HepG2 (cell line): ENCODE measurements at regions not wholly inside any gene's neighbourhood (a gene's known extent, or its start where the extent isn't known, plus 50 kb on each side); places are given as distances from the start of the nearest gene placed in this dataset.

Experiments
- ATAC-seq: fragments of 200-7000 bp; cut with Tn5 transposase; 3 replicates; pipeline ENCODE4 v1.9.1; 2020; ENCODE audit warnings: mild to moderate bottlenecking, moderate library complexity
- BruUV-seq: library from RNA; stranded (reverse); fragments of 400-500 nt; replicated peaks from 2 replicates; lab custom pipeline; 2021; lab: Mats Ljungman, UMichigan
- CTCF ChIA-PET: fragments of 300-600 bp; formaldehyde crosslinking; extraction: SDS; loops from one replicate; lab custom pipeline; 2021; ENCODE audit warnings: low total read pairs, inconsistent platforms, low intra/inter-chr PET ratio; lab: Yijun Ruan, JAX
- POLR2A ChIA-PET: fragments of 350-600 bp; sonication (Branson Sonifier 250); formaldehyde crosslinking; loops from one replicate; lab custom pipeline; 2020; ENCODE audit warnings: antibody characterized with exemption, inconsistent platforms; lab: Yijun Ruan, JAX
- DNase-seq: peaks from one replicate; pipeline ENCODE4 v3.0.0-alpha.2; 2015; ENCODE audit warnings: low spot score
- FAIRE-seq: peaks from 3 replicates; lab custom pipeline; 2011; peaks lifted over from hg19 to GRCh38; lab: Jason Lieb, UNC
- H2AFZ ChIP-seq: one replicate; pipeline ENCODE4 v1.6.1; 2011; ENCODE audit warnings: low read length, inconsistent platforms
- H3K27ac ChIP-seq: fragments of 300-600 bp; 3 replicates; pipeline ENCODE4 v1.8.0; 2011; ENCODE audit warnings: mixed run types, mild to moderate bottlenecking, mixed read lengths, low read length, inconsistent platforms; ENCODE audit not compliant: insufficient read depth; ENCODE audit errors: extremely low read length
- H3K27me3 ChIP-seq, 2 experiments: fragments of 200-600 bp in 1 of 2; 2 replicates in 1 of 2; 3 replicates in 1 of 2; pipeline versions ENCODE4 v1.6.0 to v1.8.0; 2011; ENCODE audit warnings: low read length in 2 of 2, mild to moderate bottlenecking in 2 of 2, moderate library complexity in 2 of 2, inconsistent platforms in 1 of 2; ENCODE audit not compliant: insufficient read depth in 2 of 2, control insufficient read depth in 1 of 2
- H3K36me3 ChIP-seq, 2 experiments: fragments of 200-600 bp in 1 of 2; replicated peaks in 1 of 2; 2 replicates in 1 of 2; 3 replicates in 1 of 2; pipeline versions ENCODE4 v1.5.1 to v1.8.0; 2011; ENCODE audit warnings: low read length in 2 of 2, inconsistent platforms in 1 of 2; ENCODE audit not compliant: insufficient read depth in 2 of 2, control insufficient read depth in 1 of 2
- H3K4me1 ChIP-seq: 2 replicates; pipeline ENCODE4 v1.5.1; 2012; ENCODE audit warnings: low read length, inconsistent platforms; ENCODE audit not compliant: insufficient read depth
- H3K4me2 ChIP-seq: 2 replicates; pipeline ENCODE4 v1.6.0; 2011; ENCODE audit warnings: low read depth, low read length, inconsistent platforms
- H3K4me3 ChIP-seq, 3 experiments: fragments of 200-600 bp in 1 of 3; sonication (generic), shearing (Covaris generic) in 1 of 3; replicated peaks in 1 of 3; 2 replicates each; pipeline ENCODE4 v1.5.1; 2011 to 2016; ENCODE audit warnings: low read length in 3 of 3, inconsistent platforms in 2 of 3, low read depth in 2 of 3, mild to moderate bottlenecking in 2 of 3, control low read depth in 1 of 3, mixed read lengths in 1 of 3; ENCODE audit not compliant: insufficient read depth in 1 of 3
- H3K79me2 ChIP-seq: one replicate; pipeline ENCODE4 v1.6.1; 2011; ENCODE audit warnings: low read length, inconsistent platforms; ENCODE audit not compliant: insufficient read depth
- H3K9ac ChIP-seq: 2 replicates; pipeline ENCODE4 v1.6.0; 2011; ENCODE audit warnings: mild to moderate bottlenecking, low read depth, low read length, inconsistent platforms; ENCODE audit not compliant: insufficient read depth
- H3K9me3 ChIP-seq: 2 replicates; pipeline ENCODE4 v1.5.1; 2012; ENCODE audit warnings: mild to moderate bottlenecking, low read length
- H4K20me1 ChIP-seq: 2 replicates; pipeline ENCODE4 v1.6.0; 2011; ENCODE audit warnings: inconsistent platforms, mild to moderate bottlenecking, low read length, moderate library complexity; ENCODE audit not compliant: insufficient read depth
- EED ChIP-seq: sonication (generic); formaldehyde crosslinking; IDR thresholded peaks from 2 replicates; pipeline ENCODE4 v1.5.0; 2020; ENCODE audit warnings: mild to moderate bottlenecking, missing genetic modification reagents
- FLYWCH1 ChIP-seq: sonication (generic); formaldehyde crosslinking; IDR thresholded peaks from 2 replicates; pipeline ENCODE4 v1.8.1; 2023; ENCODE audit warnings: mild to moderate bottlenecking, missing genetic modification reagents
- SMAD9 ChIP-seq: sonication (generic); formaldehyde crosslinking; IDR thresholded peaks from 2 replicates; pipeline ENCODE4 v1.5.1; 2020; ENCODE audit warnings: mild to moderate bottlenecking, missing genetic modification reagents
- in situ Hi-C: cut with HindIII; loops from 2 replicates; pipeline ENCODE4 v1.10.0; 2017; ENCODE audit warnings: low pct_unique_long_range_greater_than_20kb; ENCODE audit not compliant: extremely low pct_ligation_motif_present
- intact Hi-C: fragments of 100-400 bp; cut with micrococcal nuclease; formaldehyde crosslinking; loops from one replicate; pipeline ENCODE4 v1.10.0; 2022; ENCODE audit not compliant: unreplicated experiment
- TF ChIP-seq, protein P1 (sequence below): sonication (generic); formaldehyde crosslinking; IDR thresholded peaks from 2 replicates; pipeline ENCODE4 v1.4.0; 2020; ENCODE audit warnings: low read depth, mild to moderate bottlenecking, missing genetic modification reagents
- TF ChIP-seq, protein P2 (sequence below): sonication (generic); formaldehyde crosslinking; IDR thresholded peaks from 2 replicates; pipeline ENCODE4 v1.5.0; 2020; ENCODE audit warnings: mild to moderate bottlenecking, missing genetic modification reagents, borderline replicate concordance

DNA sequence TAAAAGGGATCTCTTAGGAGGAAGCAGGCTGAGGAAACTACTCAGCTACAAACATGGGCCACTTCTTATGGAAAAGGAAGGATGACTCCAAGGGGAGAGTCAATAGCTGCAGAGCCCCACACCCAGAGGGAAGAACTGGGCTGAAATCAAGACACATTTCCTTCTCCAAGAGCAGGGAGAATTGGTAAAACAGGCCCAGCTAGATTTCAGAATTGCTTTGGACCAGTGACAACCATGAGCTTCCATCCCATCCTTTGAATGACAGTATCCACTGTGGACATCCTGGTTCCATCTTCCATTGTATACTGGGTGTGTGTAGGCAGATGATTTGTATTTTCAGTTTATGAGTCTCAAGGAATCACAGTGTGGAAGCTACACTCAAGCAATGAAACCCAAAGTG is 267.5 kb downstream of the IRF8 start:
- H3K27me3 ChIP-seq = no peaks in the 10 kb centered on the region; a peak in 1 of 5 replicates
- no peaks in the 10 kb centered on the region for H3K79me2 ChIP-seq
- no peaks in the 10 kb centered on the region for H3K36me3 ChIP-seq
- H3K4me2 ChIP-seq = no peak overlapping the region
- H3K27ac ChIP-seq = no peak overlapping the region
- intact Hi-C loops = no loop called here
- no peaks in the 10 kb centered on the region for H4K20me1 ChIP-seq
- H3K4me3 ChIP-seq = no peak overlapping the region
- ChIA-PET CTCF (no interaction called here), POLR2A (no interaction called here)
- ATAC-seq (no peak), DNase-seq (no peak), FAIRE-seq (no peak)
- no peak overlapping the region for H3K9ac ChIP-seq
- no TSS peak for BruUV-seq
- TF ChIP-seq FLYWCH1 (CRISPR knock-in tag) = no peak
- TF ChIP-seq EED (CRISPR knock-in tag) = no peak
- TF ChIP-seq, protein P1, sequence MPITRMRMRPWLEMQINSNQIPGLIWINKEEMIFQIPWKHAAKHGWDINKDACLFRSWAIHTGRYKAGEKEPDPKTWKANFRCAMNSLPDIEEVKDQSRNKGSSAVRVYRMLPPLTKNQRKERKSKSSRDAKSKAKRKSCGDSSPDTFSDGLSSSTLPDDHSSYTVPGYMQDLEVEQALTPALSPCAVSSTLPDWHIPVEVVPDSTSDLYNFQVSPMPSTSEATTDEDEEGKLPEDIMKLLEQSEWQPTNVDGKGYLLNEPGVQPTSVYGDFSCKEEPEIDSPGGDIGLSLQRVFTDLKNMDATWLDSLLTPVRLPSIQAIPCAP (CRISPR knock-in tag) = no peak
- TF ChIP-seq, protein P2, sequence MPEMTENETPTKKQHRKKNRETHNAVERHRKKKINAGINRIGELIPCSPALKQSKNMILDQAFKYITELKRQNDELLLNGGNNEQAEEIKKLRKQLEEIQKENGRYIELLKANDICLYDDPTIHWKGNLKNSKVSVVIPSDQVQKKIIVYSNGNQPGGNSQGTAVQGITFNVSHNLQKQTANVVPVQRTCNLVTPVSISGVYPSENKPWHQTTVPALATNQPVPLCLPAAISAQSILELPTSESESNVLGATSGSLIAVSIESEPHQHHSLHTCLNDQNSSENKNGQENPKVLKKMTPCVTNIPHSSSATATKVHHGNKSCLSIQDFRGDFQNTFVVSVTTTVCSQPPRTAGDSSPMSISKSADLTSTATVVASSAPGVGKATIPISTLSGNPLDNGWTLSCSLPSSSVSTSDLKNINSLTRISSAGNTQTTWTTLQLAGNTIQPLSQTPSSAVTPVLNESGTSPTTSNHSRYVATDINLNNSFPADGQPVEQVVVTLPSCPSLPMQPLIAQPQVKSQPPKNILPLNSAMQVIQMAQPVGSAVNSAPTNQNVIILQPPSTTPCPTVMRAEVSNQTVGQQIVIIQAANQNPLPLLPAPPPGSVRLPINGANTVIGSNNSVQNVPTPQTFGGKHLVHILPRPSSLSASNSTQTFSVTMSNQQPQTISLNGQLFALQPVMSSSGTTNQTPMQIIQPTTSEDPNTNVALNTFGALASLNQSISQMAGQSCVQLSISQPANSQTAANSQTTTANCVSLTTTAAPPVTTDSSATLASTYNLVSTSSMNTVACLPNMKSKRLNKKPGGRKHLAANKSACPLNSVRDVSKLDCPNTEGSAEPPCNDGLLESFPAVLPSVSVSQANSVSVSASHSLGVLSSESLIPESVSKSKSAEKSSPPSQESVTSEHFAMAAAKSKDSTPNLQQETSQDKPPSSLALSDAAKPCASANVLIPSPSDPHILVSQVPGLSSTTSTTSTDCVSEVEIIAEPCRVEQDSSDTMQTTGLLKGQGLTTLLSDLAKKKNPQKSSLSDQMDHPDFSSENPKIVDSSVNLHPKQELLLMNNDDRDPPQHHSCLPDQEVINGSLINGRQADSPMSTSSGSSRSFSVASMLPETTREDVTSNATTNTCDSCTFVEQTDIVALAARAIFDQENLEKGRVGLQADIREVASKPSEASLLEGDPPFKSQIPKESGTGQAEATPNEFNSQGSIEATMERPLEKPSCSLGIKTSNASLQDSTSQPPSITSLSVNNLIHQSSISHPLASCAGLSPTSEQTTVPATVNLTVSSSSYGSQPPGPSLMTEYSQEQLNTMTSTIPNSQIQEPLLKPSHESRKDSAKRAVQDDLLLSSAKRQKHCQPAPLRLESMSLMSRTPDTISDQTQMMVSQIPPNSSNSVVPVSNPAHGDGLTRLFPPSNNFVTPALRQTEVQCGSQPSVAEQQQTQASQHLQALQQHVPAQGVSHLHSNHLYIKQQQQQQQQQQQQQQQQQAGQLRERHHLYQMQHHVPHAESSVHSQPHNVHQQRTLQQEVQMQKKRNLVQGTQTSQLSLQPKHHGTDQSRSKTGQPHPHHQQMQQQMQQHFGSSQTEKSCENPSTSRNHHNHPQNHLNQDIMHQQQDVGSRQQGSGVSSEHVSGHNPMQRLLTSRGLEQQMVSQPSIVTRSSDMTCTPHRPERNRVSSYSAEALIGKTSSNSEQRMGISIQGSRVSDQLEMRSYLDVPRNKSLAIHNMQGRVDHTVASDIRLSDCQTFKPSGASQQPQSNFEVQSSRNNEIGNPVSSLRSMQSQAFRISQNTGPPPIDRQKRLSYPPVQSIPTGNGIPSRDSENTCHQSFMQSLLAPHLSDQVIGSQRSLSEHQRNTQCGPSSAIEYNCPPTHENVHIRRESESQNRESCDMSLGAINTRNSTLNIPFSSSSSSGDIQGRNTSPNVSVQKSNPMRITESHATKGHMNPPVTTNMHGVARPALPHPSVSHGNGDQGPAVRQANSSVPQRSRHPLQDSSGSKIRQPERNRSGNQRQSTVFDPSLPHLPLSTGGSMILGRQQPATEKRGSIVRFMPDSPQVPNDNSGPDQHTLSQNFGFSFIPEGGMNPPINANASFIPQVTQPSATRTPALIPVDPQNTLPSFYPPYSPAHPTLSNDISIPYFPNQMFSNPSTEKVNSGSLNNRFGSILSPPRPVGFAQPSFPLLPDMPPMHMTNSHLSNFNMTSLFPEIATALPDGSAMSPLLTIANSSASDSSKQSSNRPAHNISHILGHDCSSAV (CRISPR knock-in tag) = no peak
- no peak for TF ChIP-seq SMAD9 (CRISPR knock-in tag)
- H3K9me3 ChIP-seq = peaks cover 20% of the 10 kb centered on the region
- H2AFZ ChIP-seq = no peak overlapping the region
- in situ Hi-C loops = no loop called here
- H3K4me1 ChIP-seq = no peaks in the 10 kb centered on the region
